ENCODE measurements at regions not wholly inside any gene's neighbourhood (a gene's known extent, or its start where the extent isn't known, plus 50 kb on each side); places are given as distances from the start of the nearest gene placed in this dataset.

DNA sequence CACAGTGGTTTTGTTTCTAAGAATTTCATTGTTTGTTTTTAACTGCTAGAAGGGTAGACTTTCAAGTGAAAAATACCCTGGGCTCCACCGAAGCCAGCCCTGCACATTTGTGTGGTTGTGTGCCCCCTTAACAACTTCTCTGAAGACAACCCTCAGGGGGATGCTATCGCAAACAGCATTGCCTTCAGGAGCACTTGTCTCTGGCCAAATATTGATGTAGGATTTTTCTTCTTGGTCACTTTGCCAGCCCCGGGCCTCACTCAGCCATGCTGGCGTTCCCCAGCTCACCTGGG lies 69.2 kb upstream of the SERP2 start:
- H3K27me3 ChIP-seq, result no peaks in the 10 kb centered on the region
- TF ChIP-seq, protein P1, sequence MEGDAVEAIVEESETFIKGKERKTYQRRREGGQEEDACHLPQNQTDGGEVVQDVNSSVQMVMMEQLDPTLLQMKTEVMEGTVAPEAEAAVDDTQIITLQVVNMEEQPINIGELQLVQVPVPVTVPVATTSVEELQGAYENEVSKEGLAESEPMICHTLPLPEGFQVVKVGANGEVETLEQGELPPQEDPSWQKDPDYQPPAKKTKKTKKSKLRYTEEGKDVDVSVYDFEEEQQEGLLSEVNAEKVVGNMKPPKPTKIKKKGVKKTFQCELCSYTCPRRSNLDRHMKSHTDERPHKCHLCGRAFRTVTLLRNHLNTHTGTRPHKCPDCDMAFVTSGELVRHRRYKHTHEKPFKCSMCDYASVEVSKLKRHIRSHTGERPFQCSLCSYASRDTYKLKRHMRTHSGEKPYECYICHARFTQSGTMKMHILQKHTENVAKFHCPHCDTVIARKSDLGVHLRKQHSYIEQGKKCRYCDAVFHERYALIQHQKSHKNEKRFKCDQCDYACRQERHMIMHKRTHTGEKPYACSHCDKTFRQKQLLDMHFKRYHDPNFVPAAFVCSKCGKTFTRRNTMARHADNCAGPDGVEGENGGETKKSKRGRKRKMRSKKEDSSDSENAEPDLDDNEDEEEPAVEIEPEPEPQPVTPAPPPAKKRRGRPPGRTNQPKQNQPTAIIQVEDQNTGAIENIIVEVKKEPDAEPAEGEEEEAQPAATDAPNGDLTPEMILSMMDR (IDR thresholded peaks at IDR 0.05), result no peak
- TF ChIP-seq POLR2A (IDR thresholded peaks at IDR 0.05), result no peak
- TF ChIP-seq EP300 (IDR thresholded peaks at IDR 0.05), result no peak
- TF ChIP-seq POLR2AphosphoS5 (IDR thresholded peaks at IDR 0.05), result no peak
- H3K9me3 ChIP-seq, result no peaks in the 10 kb centered on the region
- no peak for DNase-seq (ENCODE audit: low spot score in 2 of 2)
- WGBS, result 93% methylated on average over 4 of the region's 4 CpGs
- peaks cover 58% of the 10 kb centered on the region for H3K4me1 ChIP-seq
- no peak overlapping the region for H3K4me3 ChIP-seq
- H3K27ac ChIP-seq, result no peak overlapping the region
- no peaks in the 10 kb centered on the region for H3K36me3 ChIP-seq

DNA sequence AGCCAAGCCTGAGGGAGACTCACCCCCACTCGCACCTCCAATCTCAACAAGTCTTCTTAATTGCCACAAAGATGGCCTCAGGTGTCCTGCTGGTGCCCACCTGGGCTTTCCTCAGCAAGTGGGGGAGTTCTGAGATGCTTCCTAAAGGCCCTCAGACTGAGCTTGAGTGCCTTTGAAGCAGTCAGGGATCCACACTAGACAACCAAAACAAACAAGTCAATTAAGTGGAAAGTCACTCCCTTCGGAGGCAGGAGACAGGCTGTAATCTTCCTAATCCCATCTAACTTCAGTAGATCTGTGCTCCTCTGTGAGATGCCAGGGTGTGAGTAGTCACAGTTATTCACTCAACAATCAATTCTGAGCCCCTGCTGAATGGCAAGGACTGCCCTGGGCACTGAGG lies 68.3 kb upstream of the SERP2 start:
- whole genome bisulfite sequencing, result 94% methylated on average over 2 of the region's 2 CpGs
- no peaks in the 10 kb centered on the region for H3K36me3 ChIP-seq
- peaks cover 66% of the 10 kb centered on the region for H3K4me1 ChIP-seq
- no peak for DNase-seq (ENCODE audit: low spot score in 2 of 2)
- TF ChIP-seq EP300 (IDR thresholded peaks at IDR 0.05) (no peak), POLR2A (IDR thresholded peaks at IDR 0.05) (no peak), POLR2AphosphoS5 (IDR thresholded peaks at IDR 0.05) (no peak)
- TF ChIP-seq, protein P1 (IDR thresholded peaks at IDR 0.05), result no peak
- H3K4me3 ChIP-seq, result no peak overlapping the region
- no peaks in the 10 kb centered on the region for H3K27me3 ChIP-seq
- H3K27ac ChIP-seq, result no peak overlapping the region
- H3K9me3 ChIP-seq, result no peaks in the 10 kb centered on the region

DNA sequence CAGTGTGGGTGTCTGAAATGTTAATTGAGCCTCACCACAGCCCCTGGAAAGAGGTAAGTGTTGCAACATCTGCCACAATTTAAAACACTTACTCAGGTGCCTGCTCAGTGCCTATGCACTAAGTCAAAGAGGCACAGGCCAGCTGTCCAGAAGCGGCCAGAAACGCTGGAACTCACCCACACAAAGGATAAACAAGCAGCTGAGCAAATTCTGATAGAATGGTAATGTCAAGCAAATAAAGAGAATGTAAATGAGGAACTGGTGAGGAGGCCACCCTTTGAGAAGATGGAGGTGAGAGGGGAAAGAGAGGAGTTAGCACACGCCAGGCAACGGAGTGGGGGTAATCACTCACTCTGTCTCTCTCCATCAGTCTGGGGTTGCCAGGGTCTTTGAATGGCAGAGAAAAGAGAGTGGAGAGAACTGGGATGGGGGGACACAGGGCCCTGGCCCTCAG lies 67.7 kb upstream of the SERP2 start:
- Histone ChIP-seq H3K4me1 (peaks cover 64% of the 10 kb centered on the region), H3K4me3 (no peak overlapping the region), H3K27ac (peak overlapping the region; percentile 68)

DNA sequence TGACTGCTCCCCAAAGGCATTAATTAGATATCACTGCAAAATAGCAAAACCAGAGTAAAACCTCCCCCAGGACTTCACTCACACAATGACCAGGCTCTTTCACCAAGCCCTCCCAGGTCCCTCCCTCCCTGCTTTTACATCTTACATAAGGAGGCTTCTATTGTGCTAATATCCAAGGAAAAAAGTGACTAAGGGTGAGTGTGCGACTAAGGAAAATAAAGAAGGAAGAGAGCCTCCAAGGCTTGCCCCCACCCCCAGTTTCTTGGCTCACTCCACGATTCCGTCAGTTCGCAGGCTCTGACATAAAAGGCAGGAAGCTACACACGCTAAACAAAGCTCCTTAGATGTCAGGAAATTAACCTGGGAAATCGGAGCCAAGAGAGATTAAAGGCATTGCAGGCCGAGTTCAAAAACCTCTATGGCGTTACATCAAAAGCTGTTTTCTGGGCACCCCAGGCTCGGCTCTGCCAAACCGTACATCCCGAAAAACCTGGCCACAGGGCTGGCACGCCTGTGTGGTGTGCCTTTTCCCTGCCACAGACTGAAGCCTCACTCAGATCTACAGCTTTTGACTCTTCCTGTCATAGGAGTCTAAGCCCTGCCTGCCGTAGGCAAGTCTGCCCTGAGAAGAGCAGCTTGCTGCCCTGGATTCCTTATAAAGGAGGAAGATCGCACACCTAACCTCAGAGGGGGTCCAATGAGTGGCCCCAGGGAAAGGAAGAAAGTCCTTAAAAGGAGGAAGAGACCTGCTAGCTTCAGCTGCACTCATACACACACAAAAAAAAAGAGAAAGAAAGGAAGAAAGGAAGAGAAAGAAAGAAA lies 67.0 kb upstream of the SERP2 start:
- 48% methylated on average over 14 of the region's 14 CpGs for WGBS
- peaks cover 65% of the 10 kb centered on the region for H3K4me1 ChIP-seq
- TF ChIP-seq EP300 (IDR thresholded peaks at IDR 0.05), result peak; percentile 36
- TF ChIP-seq POLR2A (IDR thresholded peaks at IDR 0.05), result no peak
- no peaks in the 10 kb centered on the region for H3K36me3 ChIP-seq
- H3K9me3 ChIP-seq, result no peaks in the 10 kb centered on the region
- no peak for DNase-seq (ENCODE audit: low spot score in 2 of 2)
- H3K27ac ChIP-seq, result peak overlapping the region; percentile 68
- H3K27me3 ChIP-seq, result no peaks in the 10 kb centered on the region
- no peak overlapping the region for H3K4me3 ChIP-seq

More for the DNA sequence above, 67.7 kb upstream of the SERP2 start:
- WGBS, result 62% methylated on average over 4 of the region's 4 CpGs
- H3K9me3 ChIP-seq, result no peaks in the 10 kb centered on the region
- H3K36me3 ChIP-seq, result no peaks in the 10 kb centered on the region
- no peaks in the 10 kb centered on the region for H3K27me3 ChIP-seq
- no peak for DNase-seq (ENCODE audit: low spot score in 2 of 2)
- no peak for TF ChIP-seq POLR2A (IDR thresholded peaks at IDR 0.05)
- TF ChIP-seq, protein P1 (IDR thresholded peaks at IDR 0.05), result no peak
- no peak for TF ChIP-seq POLR2AphosphoS5 (IDR thresholded peaks at IDR 0.05)
- TF ChIP-seq EP300 (IDR thresholded peaks at IDR 0.05), result no peak

DNA sequence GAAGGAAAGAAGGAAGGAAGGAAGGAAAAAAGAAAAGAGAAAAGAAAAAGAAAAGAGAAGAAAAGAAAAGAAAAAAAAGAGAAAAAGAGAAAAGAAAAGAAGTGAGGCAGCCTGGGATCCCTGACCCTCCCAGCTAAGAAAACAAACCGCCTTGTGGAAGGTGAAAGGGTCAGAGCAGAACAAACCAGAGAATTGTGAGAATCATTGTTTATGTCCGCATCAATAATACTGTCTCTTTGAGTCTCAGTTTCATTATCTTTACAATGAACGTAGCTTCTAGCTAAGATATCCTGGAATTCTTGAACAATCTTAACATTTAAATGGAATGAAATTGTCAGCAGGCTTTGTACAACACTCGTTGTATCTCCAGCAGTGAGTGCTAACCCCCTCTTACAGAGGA lies 66.4 kb upstream of the SERP2 start:
- Histone ChIP-seq H3K4me1 (peaks cover 66% of the 10 kb centered on the region), H3K27me3 (no peaks in the 10 kb centered on the region), H3K27ac (no peak overlapping the region), H3K4me3 (no peak overlapping the region), H3K9me3 (no peaks in the 10 kb centered on the region), H3K36me3 (no peaks in the 10 kb centered on the region)
- TF ChIP-seq POLR2AphosphoS5 (IDR thresholded peaks at IDR 0.05) (no peak), POLR2A (IDR thresholded peaks at IDR 0.05) (no peak), EP300 (IDR thresholded peaks at IDR 0.05) (no peak)
- TF ChIP-seq, protein P1 (IDR thresholded peaks at IDR 0.05), result no peak
- DNase-seq (ENCODE audit: low spot score in 2 of 2), result no peak
- 76% methylated on average over 4 of the region's 4 CpGs for WGBS

All from suprapubic skin (tissue), 4 donors.